ENCODE measurements at regions not wholly inside any gene's neighbourhood (a gene's known extent, or its start where the extent isn't known, plus 50 kb on each side); places are given as distances from the start of the nearest gene placed in this dataset.

DNA sequence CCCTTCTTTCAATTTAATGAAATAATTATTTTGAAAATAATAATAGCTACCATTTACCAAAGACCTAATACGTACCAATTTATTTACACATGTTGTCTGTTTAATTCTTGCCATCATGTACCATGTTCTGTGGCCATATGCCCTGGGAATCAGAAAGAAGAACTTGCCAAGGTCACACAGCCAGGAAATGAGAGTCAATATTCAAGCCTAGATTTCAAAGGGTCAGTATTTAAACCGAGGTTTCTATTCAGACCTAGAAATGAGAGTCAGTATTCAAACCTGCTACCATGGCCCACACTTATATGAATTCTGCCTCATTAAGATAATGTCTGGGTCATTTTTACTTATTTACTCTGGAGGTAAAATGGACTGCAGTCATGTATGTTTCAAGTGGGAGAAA lies 103.6 kb upstream of the TBL1XR1 start:
- TF ChIP-seq POLR2A (IDR thresholded peaks at IDR 0.05): no peak
- no peak for TF ChIP-seq CTCF (IDR thresholded peaks at IDR 0.05)

Measured in adrenal gland (tissue), 5 donors.